ENCODE measurements at regions not wholly inside any gene's neighbourhood (a gene's known extent, or its start where the extent isn't known, plus 50 kb on each side); places are given as distances from the start of the nearest gene placed in this dataset.
"Not testable (repeated sequence)": the region's sequence is repeated elsewhere in the genome, so short reads cannot be mapped to it uniquely, and the experiment has no call there.

GRCh38 chr4:22630161-22630975, 62.4 kb upstream of the GBA3 start:
- DNase-seq (ENCODE audit: low read depth), result not testable (repeated sequence)

GRCh38 chr4:22631167-22631566, 61.6 kb upstream of the GBA3 start:
- not testable (repeated sequence) for DNase-seq (ENCODE audit: low read depth)

GRCh38 chr4:22634541-22635181, 58.1 kb upstream of the GBA3 start:
- DNase-seq (ENCODE audit: low read depth), result no peak

- not testable (repeated sequence) for DNase-seq (ENCODE audit: low read depth)
These were observed 57.6 kb upstream of the GBA3 start for GRCh38 chr4:22635182-22635549.

GRCh38 chr4:22635692-22636091, 57.0 kb upstream of the GBA3 start:
- no peak for DNase-seq (ENCODE audit: low read depth)

- no peak for DNase-seq (ENCODE audit: low read depth)
These were observed 55.4 kb upstream of the GBA3 start for GRCh38 chr4:22637306-22637705.
